GM23248 (cell line): ENCODE measurements at regions not wholly inside any gene's neighbourhood (a gene's known extent, or its start where the extent isn't known, plus 50 kb on each side); places are given as distances from the start of the nearest gene placed in this dataset.

Experiments
- DNase-seq: peaks from one replicate; pipeline ENCODE4 v3.0.0-alpha.2; 2015
- H2AFZ ChIP-seq: fragments of 200-600 bp; sonication (generic); 2 replicates; pipeline ENCODE4 v1.6.1; 2016; ENCODE audit warnings: antibody characterized with exemption
- H3F3A ChIP-seq: fragments of 200-600 bp; sonication (generic); 2 replicates; pipeline ENCODE4 v1.6.1; 2016; ENCODE audit warnings: mild to moderate bottlenecking, antibody characterized with exemption, mixed run types; ENCODE audit not compliant: insufficient read depth
- H3K27ac ChIP-seq: fragments of 200-600 bp; sonication (generic); 2 replicates; pipeline ENCODE4 v1.5.1; 2016; ENCODE audit warnings: mild to moderate bottlenecking
- H3K27me3 ChIP-seq: fragments of 200-600 bp; sonication (generic); replicated peaks from 2 replicates; pipeline ENCODE4 v1.6.1; 2016; ENCODE audit warnings: mild to moderate bottlenecking; ENCODE audit not compliant: insufficient read depth
- H3K36me3 ChIP-seq: fragments of 200-600 bp; sonication (generic); 2 replicates; pipeline ENCODE4 v1.6.1; 2016; ENCODE audit warnings: low read depth, mild to moderate bottlenecking
- H3K4me1 ChIP-seq: fragments of 200-600 bp; sonication (generic); 2 replicates; pipeline ENCODE4 v1.6.1; 2016; ENCODE audit warnings: mild to moderate bottlenecking; ENCODE audit not compliant: insufficient read depth
- H3K4me2 ChIP-seq: fragments of 200-600 bp; sonication (generic); one replicate; pipeline ENCODE4 v1.6.1; 2016; ENCODE audit warnings: mild to moderate bottlenecking; ENCODE audit not compliant: unreplicated experiment
- H3K4me3 ChIP-seq: fragments of 200-600 bp; sonication (generic); 2 replicates; pipeline ENCODE4 v1.5.1; 2016; ENCODE audit warnings: mild to moderate bottlenecking
- H3K79me2 ChIP-seq: fragments of 200-600 bp; sonication (generic); 2 replicates; pipeline ENCODE4 v1.6.1; 2016; ENCODE audit warnings: mild to moderate bottlenecking; ENCODE audit not compliant: insufficient read depth
- H3K9ac ChIP-seq: fragments of 200-600 bp; sonication (generic); 2 replicates; pipeline ENCODE4 v1.6.1; 2016; ENCODE audit warnings: mild to moderate bottlenecking
- H3K9me2 ChIP-seq: fragments of 200-600 bp; sonication (generic); 2 replicates; pipeline ENCODE4 v1.6.1; 2016; ENCODE audit warnings: mixed run types, mild to moderate bottlenecking, moderate library complexity; ENCODE audit not compliant: insufficient read depth
- H3K9me3 ChIP-seq: fragments of 200-600 bp; sonication (generic); one replicate; pipeline ENCODE4 v1.6.1; 2017; ENCODE audit warnings: low read depth
- H4K20me1 ChIP-seq: fragments of 200-600 bp; sonication (generic); 2 replicates; pipeline ENCODE4 v1.6.0; 2016; ENCODE audit not compliant: insufficient read depth
- EZH2 ChIP-seq: fragments of 200-600 bp; sonication (generic); IDR thresholded peaks from 2 replicates; pipeline ENCODE4 v1.6.1; 2018; ENCODE audit warnings: antibody characterized with exemption, mild to moderate bottlenecking; ENCODE audit not compliant: insufficient read depth, poor library complexity, severe bottlenecking
- EZH2phosphoT487 ChIP-seq: fragments of 200-600 bp; sonication (generic); IDR thresholded peaks from 2 replicates; pipeline ENCODE4 v1.6.1; 2018; ENCODE audit warnings: antibody characterized with exemption, moderate library complexity, mild to moderate bottlenecking, low read depth; ENCODE audit not compliant: insufficient read depth
- WGBS, 2 experiments: methylation state at CpG; one replicate each; pipeline ENCODE4 v1.1.6; 2015 to 2017; ENCODE audit warnings: low lambda C conversion rate in 2 of 2, low coverage in 1 of 2; ENCODE audit errors: missing lambda C conversion rate in 2 of 2; 5-methylcytosine and 5-hydroxymethylcytosine counted together
- in situ Hi-C: fragments of 300-500 bp; cut with MboI; formaldehyde crosslinking; loops from 2 replicates; pipeline ENCODE4 v1.15.0; 2020

DNA sequence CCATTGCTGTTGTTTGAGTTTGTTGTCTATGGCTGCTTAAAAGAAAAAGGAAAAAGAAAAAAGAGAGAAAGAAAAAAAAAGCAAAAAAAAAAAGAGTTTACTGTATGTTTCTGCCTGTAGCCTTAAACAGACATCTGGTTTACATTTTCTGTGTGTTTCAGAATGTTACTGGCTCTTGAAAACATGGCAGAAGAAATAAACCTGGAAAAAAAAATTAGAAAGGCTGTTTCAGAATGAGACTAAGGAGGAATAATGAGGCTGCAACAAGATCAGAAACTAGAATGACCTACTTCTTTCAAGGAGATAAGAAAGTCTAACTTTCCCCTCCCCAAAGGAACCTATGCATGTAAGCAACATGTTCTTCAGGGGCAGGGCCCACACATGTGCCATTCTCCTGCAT lies 292.1 kb downstream of the DIPK2A start:
- no peaks in the 10 kb centered on the region for H3F3A ChIP-seq
- no peak for DNase-seq
- H3K4me2 ChIP-seq: no peak overlapping the region
- in situ Hi-C loops: no loop called here
- H3K79me2 ChIP-seq: no peaks in the 10 kb centered on the region
- no peak for TF ChIP-seq EZH2
- TF ChIP-seq EZH2phosphoT487: no peak
- H2AFZ ChIP-seq: no peak overlapping the region
- H3K9me3 ChIP-seq: no peaks in the 10 kb centered on the region
- no peaks in the 10 kb centered on the region for H3K9me2 ChIP-seq
- no peaks in the 10 kb centered on the region for H3K27me3 ChIP-seq
- H3K27ac ChIP-seq: no peak overlapping the region
- H3K9ac ChIP-seq: no peak overlapping the region
- no peaks in the 10 kb centered on the region for H3K4me1 ChIP-seq
- H4K20me1 ChIP-seq: no peaks in the 10 kb centered on the region
- H3K4me3 ChIP-seq: no peak overlapping the region
- no peaks in the 10 kb centered on the region for H3K36me3 ChIP-seq

- no peaks in the 10 kb centered on the region for H3K36me3 ChIP-seq
- no peak overlapping the region for H3K27ac ChIP-seq
- no peaks in the 10 kb centered on the region for H3K4me1 ChIP-seq
- no peaks in the 10 kb centered on the region for H3K79me2 ChIP-seq
- no peaks in the 10 kb centered on the region for H3K9me3 ChIP-seq
- no peak for DNase-seq
- 79 to 85% methylated on average over 3 of the region's 3 CpGs for whole genome bisulfite sequencing, 2 experiments
- no peaks in the 10 kb centered on the region for H3K27me3 ChIP-seq
- H3K4me2 ChIP-seq: no peak overlapping the region
- in situ Hi-C loops: no loop called here
- H2AFZ ChIP-seq: no peak overlapping the region
- H4K20me1 ChIP-seq: no peaks in the 10 kb centered on the region
- no peak overlapping the region for H3K4me3 ChIP-seq
- no peaks in the 10 kb centered on the region for H3F3A ChIP-seq
- TF ChIP-seq EZH2 (no peak), EZH2phosphoT487 (no peak)
- H3K9me2 ChIP-seq: no peaks in the 10 kb centered on the region
- H3K9ac ChIP-seq: no peak overlapping the region
Measured at GRCh38 chr3:144264350-144264749, 292.7 kb downstream of the DIPK2A start.

DNA sequence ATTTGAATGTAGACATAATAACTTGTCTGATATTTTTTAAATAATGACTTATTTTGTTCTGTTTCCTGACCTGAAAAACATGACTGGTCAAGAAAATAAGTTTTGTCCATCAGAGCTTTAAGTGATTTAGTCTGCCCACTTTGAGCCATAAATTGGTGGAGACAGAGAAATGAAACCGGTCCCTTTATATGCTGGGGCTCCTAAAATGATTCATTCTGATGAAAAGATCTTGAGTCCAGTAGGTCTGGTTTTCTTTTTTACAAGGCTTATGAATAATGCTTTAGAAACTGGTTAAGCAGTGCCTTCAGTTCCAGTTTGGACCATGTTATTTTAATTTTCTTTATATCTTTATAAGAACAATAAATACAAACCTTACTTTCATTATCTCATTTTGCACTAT lies 293.2 kb downstream of the DIPK2A start:
- no peaks in the 10 kb centered on the region for H3K27me3 ChIP-seq
- H3K9me3 ChIP-seq: no peaks in the 10 kb centered on the region
- H3F3A ChIP-seq: no peaks in the 10 kb centered on the region
- no peaks in the 10 kb centered on the region for H4K20me1 ChIP-seq
- DNase-seq: no peak
- H3K4me2 ChIP-seq: no peak overlapping the region
- no peaks in the 10 kb centered on the region for H3K4me1 ChIP-seq
- H3K27ac ChIP-seq: no peak overlapping the region
- in situ Hi-C loops: no loop called here
- no peak overlapping the region for H2AFZ ChIP-seq
- H3K36me3 ChIP-seq: no peaks in the 10 kb centered on the region
- no peak overlapping the region for H3K4me3 ChIP-seq
- no peaks in the 10 kb centered on the region for H3K9me2 ChIP-seq
- H3K9ac ChIP-seq: no peak overlapping the region
- TF ChIP-seq EZH2phosphoT487 (no peak), EZH2 (no peak)
- H3K79me2 ChIP-seq: no peaks in the 10 kb centered on the region
- 23 to 28% methylated on average over 1 of the region's 1 CpG for WGBS, 2 experiments

DNA sequence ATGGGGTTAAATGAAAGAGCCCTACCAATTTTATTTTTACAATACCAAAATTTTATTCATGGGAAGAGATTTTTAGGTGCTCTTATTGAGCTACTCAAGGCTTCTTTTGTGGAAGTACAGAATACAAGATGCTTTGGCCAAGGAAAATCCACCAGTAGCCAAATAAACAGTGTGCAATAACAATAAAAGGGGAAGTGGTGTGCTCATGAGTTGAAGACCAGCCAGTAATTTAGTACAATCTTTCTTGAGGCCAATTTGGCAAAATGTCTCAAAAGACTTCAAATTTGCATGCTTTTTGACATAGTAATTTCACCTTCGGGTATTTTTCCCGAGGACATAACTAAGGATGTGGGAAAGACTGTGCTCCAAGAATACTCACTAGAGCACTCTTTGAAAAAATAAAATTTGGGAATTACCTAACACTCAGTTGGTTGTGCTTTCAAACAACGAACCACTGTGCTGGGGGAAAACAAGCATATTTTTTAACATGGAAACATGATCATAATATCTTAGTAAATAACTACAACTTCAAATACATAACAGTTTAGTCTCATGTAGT lies 294.0 kb downstream of the DIPK2A start:
- Histone ChIP-seq H3K4me2 (no peak overlapping the region), H3K4me3 (no peak overlapping the region), H2AFZ (no peak overlapping the region), H3F3A (no peaks in the 10 kb centered on the region), H3K36me3 (no peaks in the 10 kb centered on the region), H3K9me2 (no peaks in the 10 kb centered on the region), H3K27me3 (no peaks in the 10 kb centered on the region), H3K27ac (no peak overlapping the region), H3K9me3 (no peaks in the 10 kb centered on the region), H3K4me1 (no peaks in the 10 kb centered on the region), H3K9ac (no peak overlapping the region), H4K20me1 (no peaks in the 10 kb centered on the region), H3K79me2 (no peaks in the 10 kb centered on the region)
- WGBS, 2 experiments: 0 to 3% methylated on average over 3 of the region's 3 CpGs
- in situ Hi-C loops: no loop called here
- TF ChIP-seq EZH2phosphoT487 (no peak), EZH2 (no peak)
- peak; percentile 4 for DNase-seq

DNA sequence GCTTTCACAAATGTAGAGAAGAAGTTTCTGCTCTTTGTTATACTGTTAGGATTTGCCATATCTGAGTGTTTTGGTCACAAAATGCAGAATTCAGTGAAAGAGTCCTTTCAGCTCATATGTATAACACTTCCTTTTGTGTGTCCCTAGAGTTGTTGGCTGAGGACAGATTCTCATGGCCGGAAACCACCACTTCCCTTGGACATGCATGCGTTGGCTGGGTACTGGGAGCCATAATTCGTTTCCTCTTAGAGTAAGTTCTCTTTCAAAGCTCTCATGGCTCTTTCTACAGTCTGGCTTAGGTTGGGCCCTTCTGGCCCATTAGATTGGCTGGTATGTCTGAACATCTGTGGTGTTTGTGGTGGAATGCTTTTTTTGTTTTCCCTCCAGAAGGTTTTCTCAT lies 298.5 kb downstream of the DIPK2A start:
- H3K4me2 ChIP-seq: no peak overlapping the region
- in situ Hi-C loops: no loop called here
- no peaks in the 10 kb centered on the region for H3F3A ChIP-seq
- H3K36me3 ChIP-seq: no peaks in the 10 kb centered on the region
- H3K27me3 ChIP-seq: no peaks in the 10 kb centered on the region
- no peaks in the 10 kb centered on the region for H4K20me1 ChIP-seq
- no peak for DNase-seq
- no peaks in the 10 kb centered on the region for H3K9me2 ChIP-seq
- no peak overlapping the region for H3K9ac ChIP-seq
- no peak for TF ChIP-seq EZH2phosphoT487
- H2AFZ ChIP-seq: no peak overlapping the region
- no peaks in the 10 kb centered on the region for H3K9me3 ChIP-seq
- no peak overlapping the region for H3K4me3 ChIP-seq
- H3K4me1 ChIP-seq: no peaks in the 10 kb centered on the region
- no peaks in the 10 kb centered on the region for H3K79me2 ChIP-seq
- WGBS, 2 experiments: 50 to 56% methylated on average over 3 of the region's 3 CpGs
- H3K27ac ChIP-seq: no peak overlapping the region
